Upper lobe of right lung (tissue), 1 donor: ENCODE measurements at regions not wholly inside any gene's neighbourhood (a gene's known extent, or its start where the extent isn't known, plus 50 kb on each side); places are given as distances from the start of the nearest gene placed in this dataset.

ENCODE experiments used
- ATAC-seq: fragments of 200-7000 bp; cut with Tn5 transposase; one replicate; pipeline ENCODE4 v1.9.1; 2020; ENCODE audit warnings: mild to moderate bottlenecking, moderate library complexity
- DNase-seq: peaks from one replicate; pipeline ENCODE4 v3.0.0-alpha.2; 2020
- H3K27ac ChIP-seq: fragments of 200-600 bp; one replicate; pipeline ENCODE4 v1.8.0; 2022
- H3K27me3 ChIP-seq: fragments of 200-600 bp; one replicate; pipeline ENCODE4 v1.8.0; 2022; ENCODE audit warnings: mild to moderate bottlenecking
- H3K36me3 ChIP-seq: fragments of 200-600 bp; one replicate; pipeline ENCODE4 v1.8.0; 2022
- H3K4me1 ChIP-seq: fragments of 200-600 bp; one replicate; pipeline ENCODE4 v1.8.0; 2022
- H3K4me3 ChIP-seq: fragments of 200-600 bp; one replicate; pipeline ENCODE4 v1.8.0; 2022; ENCODE audit warnings: mild to moderate bottlenecking
- H3K9me3 ChIP-seq: fragments of 200-600 bp; one replicate; pipeline ENCODE4 v1.8.0; 2022
- CTCF ChIP-seq: fragments of 200-600 bp; IDR thresholded peaks from one replicate; pipeline ENCODE4 v1.8.0; 2022; ENCODE audit warnings: antibody characterized with exemption
- intact Hi-C: fragments of 100-400 bp; cut with DNase I; formaldehyde crosslinking; loops from one replicate; pipeline ENCODE4 v1.11.0; 2022
- donor health status: DM: no; HTN: yes; CAD: no; lungs with severe emphysema.

GRCh38 chr6:21965016-21965415 lies 331.8 kb downstream of the PRL start:
- TF ChIP-seq CTCF: no peak
- ATAC-seq (no peak), DNase-seq (no peak)
- Histone ChIP-seq H3K27me3 (no peaks in the 10 kb centered on the region), H3K9me3 (no peaks in the 10 kb centered on the region), H3K4me3 (no peak overlapping the region), H3K36me3 (no peaks in the 10 kb centered on the region), H3K4me1 (peaks cover 4% of the 10 kb centered on the region), H3K27ac (no peak overlapping the region)
- intact Hi-C loops: no loop called here

GRCh38 chr6:21965953-21966539 lies 330.8 kb downstream of the PRL start:
- Histone ChIP-seq H3K9me3 (no peaks in the 10 kb centered on the region), H3K27me3 (no peaks in the 10 kb centered on the region), H3K4me1 (peaks cover 4% of the 10 kb centered on the region), H3K27ac (no peak overlapping the region), H3K4me3 (no peak overlapping the region), H3K36me3 (no peaks in the 10 kb centered on the region)
- no peak for TF ChIP-seq CTCF
- DNase-seq (no peak), ATAC-seq (no peak)
- intact Hi-C loops: no loop called here

GRCh38 chr6:21967056-21967974 lies 329.5 kb downstream of the PRL start:
- no peak for DNase-seq
- TF ChIP-seq CTCF: no peak
- Histone ChIP-seq H3K27ac (no peak overlapping the region), H3K36me3 (no peaks in the 10 kb centered on the region), H3K27me3 (no peaks in the 10 kb centered on the region), H3K4me1 (peaks cover 8% of the 10 kb centered on the region), H3K4me3 (no peak overlapping the region), H3K9me3 (no peaks in the 10 kb centered on the region)
- no peak for ATAC-seq
- intact Hi-C loops: no loop called here

GRCh38 chr6:21968411-21968810 lies 328.4 kb downstream of the PRL start:
- H3K4me1 ChIP-seq: peaks cover 8% of the 10 kb centered on the region
- H3K27me3 ChIP-seq: no peaks in the 10 kb centered on the region
- ATAC-seq (no peak), DNase-seq (no peak)
- H3K36me3 ChIP-seq: no peaks in the 10 kb centered on the region
- no peaks in the 10 kb centered on the region for H3K9me3 ChIP-seq
- TF ChIP-seq CTCF: no peak
- H3K4me3 ChIP-seq: no peak overlapping the region
- intact Hi-C loops: no loop called here
- H3K27ac ChIP-seq: no peak overlapping the region

GRCh38 chr6:21969192-21969591 lies 327.6 kb downstream of the PRL start:
- Histone ChIP-seq H3K4me3 (no peak overlapping the region), H3K9me3 (no peaks in the 10 kb centered on the region), H3K27ac (no peak overlapping the region), H3K27me3 (no peaks in the 10 kb centered on the region), H3K4me1 (peaks cover 8% of the 10 kb centered on the region), H3K36me3 (no peaks in the 10 kb centered on the region)
- no peak for TF ChIP-seq CTCF
- intact Hi-C loops: no loop called here
- no peak for ATAC-seq
- DNase-seq: no peak
